HG03060 (cell line): ENCODE measurements at regions not wholly inside any gene's neighbourhood (a gene's known extent, or its start where the extent isn't known, plus 50 kb on each side); places are given as distances from the start of the nearest gene placed in this dataset.
"Not testable (repeated sequence)": the region's sequence is repeated elsewhere in the genome, so short reads cannot be mapped to it uniquely, and the experiment has no call there.

Experiments used
- ATAC-seq: cut with Tn5 transposase; IDR thresholded peaks from one replicate; pipeline ENCODE4 v1.9.1; 2021; ENCODE audit warnings: low read depth, moderate number of reproducible peaks; ENCODE audit not compliant: unreplicated experiment

GRCh38 chr10:64586934-64587503 is 1065.8 kb downstream of the REEP3 start:
- ATAC-seq: no peak

- ATAC-seq: no peak
Measured at GRCh38 chr10:64594072-64594471, 1072.9 kb downstream of the REEP3 start.

GRCh38 chr10:64598600-64598999 is 1077.4 kb downstream of the REEP3 start:
- no peak for ATAC-seq

- no peak for ATAC-seq
Measured at GRCh38 chr10:64601298-64601697, 1080.1 kb downstream of the REEP3 start.

GRCh38 chr10:64617085-64617484 is 1095.9 kb downstream of the REEP3 start:
- ATAC-seq: no peak

GRCh38 chr10:64619102-64619501 is 1097.9 kb downstream of the REEP3 start:
- no peak for ATAC-seq

- ATAC-seq: no peak
Measured at GRCh38 chr10:64626924-64627323, 1105.7 kb downstream of the REEP3 start.

- ATAC-seq: no peak
Measured at GRCh38 chr10:64630534-64630933, 1109.3 kb downstream of the REEP3 start.

GRCh38 chr10:64635906-64636305 is 1114.7 kb downstream of the REEP3 start:
- ATAC-seq: no peak

GRCh38 chr10:64636461-64636860 is 1115.3 kb downstream of the REEP3 start:
- no peak for ATAC-seq

- ATAC-seq: no peak
Measured at GRCh38 chr10:64637939-64638338, 1116.7 kb downstream of the REEP3 start.

GRCh38 chr10:64648915-64649314 is 1127.7 kb downstream of the REEP3 start:
- no peak for ATAC-seq

- no peak for ATAC-seq
Measured at GRCh38 chr10:64658528-64658927, 1137.3 kb downstream of the REEP3 start.

- ATAC-seq: no peak
Measured at GRCh38 chr10:64659311-64659710, 1138.1 kb downstream of the REEP3 start.

GRCh38 chr10:64682043-64682442 is 1160.8 kb downstream of the REEP3 start:
- ATAC-seq: no peak

GRCh38 chr10:64690194-64690593 is 1169.0 kb downstream of the REEP3 start:
- no peak for ATAC-seq

GRCh38 chr10:64699244-64699643 is 1178.0 kb downstream of the REEP3 start:
- no peak for ATAC-seq

- not testable (repeated sequence) for ATAC-seq
Measured at GRCh38 chr10:64702086-64702485, 1180.9 kb downstream of the REEP3 start.

- no peak for ATAC-seq
Measured at GRCh38 chr10:64708884-64709681, 1187.9 kb downstream of the REEP3 start.

GRCh38 chr10:64726466-64726865 is 1205.3 kb downstream of the REEP3 start:
- ATAC-seq: no peak

GRCh38 chr10:64731016-64731415 is 1209.8 kb downstream of the REEP3 start:
- ATAC-seq: no peak

GRCh38 chr10:64732372-64732957 is 1211.3 kb downstream of the REEP3 start:
- no peak for ATAC-seq
